Spleen (tissue), 11 donors: ENCODE measurements at regions not wholly inside any gene's neighbourhood (a gene's known extent, or its start where the extent isn't known, plus 50 kb on each side); places are given as distances from the start of the nearest gene placed in this dataset.

Experiments
- DNase-seq: peaks from one replicate; pipeline ENCODE4 v3.0.0-alpha.2; 2020
- H3K27ac ChIP-seq, 8 donors: fragments of 200-600 bp; sonication (generic) in 7 of 8; 1 replicate in 4 of 8; 2 replicates in 4 of 8; pipeline versions ENCODE4 v1.5.0 to v1.8.0; 2016 to 2021; ENCODE audit warnings: inconsistent platforms in 4 of 8, mild to moderate bottlenecking in 4 of 8, moderate library complexity in 1 of 8
- H3K27me3 ChIP-seq, 7 donors: fragments of 200-600 bp; sonication (generic) in 6 of 7; replicated peaks in 1 of 7; 1 replicate in 4 of 7; 2 replicates in 3 of 7; pipeline versions ENCODE4 v1.5.0 to v1.8.0; 2016 to 2021; ENCODE audit warnings: inconsistent platforms in 3 of 7, mild to moderate bottlenecking in 1 of 7
- H3K36me3 ChIP-seq, 6 donors: fragments of 200-600 bp; sonication (generic) in 5 of 6; 1 replicate in 4 of 6; 2 replicates in 2 of 6; pipeline versions ENCODE4 v1.5.0 to v1.8.0; 2016 to 2021; ENCODE audit warnings: inconsistent platforms in 2 of 6
- H3K4me1 ChIP-seq, 6 donors: fragments of 200-600 bp; sonication (generic) in 5 of 6; 1 replicate in 3 of 6; 2 replicates in 3 of 6; pipeline versions ENCODE4 v1.5.0 to v1.8.0; 2016 to 2021; ENCODE audit warnings: inconsistent platforms in 3 of 6
- H3K4me3 ChIP-seq, 8 donors: fragments of 200-600 bp; sonication (generic) in 7 of 8; 1 replicate in 4 of 8; 2 replicates in 4 of 8; pipeline versions ENCODE4 v1.5.0 to v1.8.0; 2016 to 2021; ENCODE audit warnings: inconsistent platforms in 4 of 8, mild to moderate bottlenecking in 4 of 8, moderate library complexity in 2 of 8
- H3K9me3 ChIP-seq, 8 donors: fragments of 200-600 bp; sonication (generic) in 7 of 8; 1 replicate in 4 of 8; 2 replicates in 4 of 8; pipeline versions ENCODE4 v1.5.0 to v1.8.0; 2016 to 2021; ENCODE audit warnings: inconsistent platforms in 4 of 8
- POLR2A ChIP-seq, 3 donors: fragments of 450-650 bp; IDR thresholded peaks; one replicate each; pipeline ENCODE4 v1.5.1; 2017; ENCODE audit warnings: antibody characterized with exemption in 3 of 3, mild to moderate bottlenecking in 1 of 3
- POLR2AphosphoS5 ChIP-seq, 3 donors: sonication (generic); formaldehyde crosslinking; IDR thresholded peaks; one replicate each; pipeline ENCODE4 v1.5.1; 2017; ENCODE audit warnings: antibody characterized with exemption in 3 of 3
- WGBS, 5 donors: extraction: QIAGEN DNeasy Blood & Tissue Kit in 3 of 5; methylation state at CpG; one replicate each; pipeline versions ENCODE4 v1.1.5 to v1.1.7; 2013 to 2018; 5-methylcytosine and 5-hydroxymethylcytosine counted together
- intact Hi-C: fragments of 100-400 bp; cut with DNase I; formaldehyde crosslinking; loops from one replicate; pipeline ENCODE4 v1.15.0; 2023; ENCODE audit warnings: low total_unique reads
- TF ChIP-seq, protein P1 (sequence below), 11 experiments: fragments of 200-600 bp in 7 of 11; fragments of 450-650 bp in 4 of 11; sonication (generic) in 4 of 11; IDR thresholded peaks in 8 of 11; conservative IDR thresholded peaks in 3 of 11; 1 replicate in 7 of 11; 2 replicates in 4 of 11; pipeline versions ENCODE4 v1.4.0 to v1.8.0; 2016 to 2021; ENCODE audit warnings: antibody characterized with exemption in 11 of 11, inconsistent platforms in 4 of 11, mild to moderate bottlenecking in 1 of 11
- donor health status: healthy with polysubstance abuse.
- donor health status: DM: no; HTN: no; CAD: no; lungs with moderate emphysema.
- donor health status: DM: no; HTN: no; CAD: no.
- donor health status: Bipolar disorder and iron deficiency.
- donor health status: healthy.
- donor health status: DM: no; HTN: no; CAD: no.
- donor health status: DM: yes; HTN: yes; CAD: no.

DNA sequence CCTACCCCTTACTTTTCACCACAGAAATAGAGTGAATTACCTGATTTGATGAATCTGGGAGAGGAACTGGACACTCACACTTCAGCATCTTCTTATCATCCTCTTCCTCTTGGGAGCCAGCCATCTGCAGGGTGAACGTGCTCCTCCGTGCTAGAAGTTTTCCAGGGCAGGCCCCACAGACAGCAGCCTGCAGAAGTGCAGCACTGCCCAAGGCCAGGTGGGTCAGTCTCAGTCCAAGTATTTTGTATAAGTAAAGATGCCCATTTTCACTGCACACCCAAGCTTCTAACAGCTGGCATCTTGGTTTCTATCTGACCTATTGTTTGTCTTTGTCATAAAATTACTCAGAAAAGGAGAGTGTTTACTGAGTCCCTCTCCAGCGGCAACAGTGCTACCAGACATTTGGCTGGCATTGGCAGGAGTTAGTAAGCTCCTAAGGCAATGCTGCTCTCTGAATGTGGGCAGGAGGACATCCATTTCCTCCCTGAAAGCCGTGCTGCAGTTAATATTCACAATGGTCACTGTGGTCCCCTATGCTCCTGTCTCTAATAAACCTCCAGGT, 222.6 kb upstream of the CTAGE1 start:
- WGBS, 5 donors: 66 to 83% (median 72%) methylated on average over 4 of the region's 4 CpGs
- H3K9me3 ChIP-seq: peaks cover 0 to 21% (median 16%) of the 10 kb centered on the region in 8 donors
- no peaks in the 10 kb centered on the region for H3K36me3 ChIP-seq
- intact Hi-C loops: no loop called here
- no peaks in the 10 kb centered on the region for H3K27me3 ChIP-seq
- TF ChIP-seq POLR2A (IDR thresholded peaks at IDR 0.05) (no peak), POLR2AphosphoS5 (IDR thresholded peaks at IDR 0.05) (no peak)
- TF ChIP-seq, protein P1, sequence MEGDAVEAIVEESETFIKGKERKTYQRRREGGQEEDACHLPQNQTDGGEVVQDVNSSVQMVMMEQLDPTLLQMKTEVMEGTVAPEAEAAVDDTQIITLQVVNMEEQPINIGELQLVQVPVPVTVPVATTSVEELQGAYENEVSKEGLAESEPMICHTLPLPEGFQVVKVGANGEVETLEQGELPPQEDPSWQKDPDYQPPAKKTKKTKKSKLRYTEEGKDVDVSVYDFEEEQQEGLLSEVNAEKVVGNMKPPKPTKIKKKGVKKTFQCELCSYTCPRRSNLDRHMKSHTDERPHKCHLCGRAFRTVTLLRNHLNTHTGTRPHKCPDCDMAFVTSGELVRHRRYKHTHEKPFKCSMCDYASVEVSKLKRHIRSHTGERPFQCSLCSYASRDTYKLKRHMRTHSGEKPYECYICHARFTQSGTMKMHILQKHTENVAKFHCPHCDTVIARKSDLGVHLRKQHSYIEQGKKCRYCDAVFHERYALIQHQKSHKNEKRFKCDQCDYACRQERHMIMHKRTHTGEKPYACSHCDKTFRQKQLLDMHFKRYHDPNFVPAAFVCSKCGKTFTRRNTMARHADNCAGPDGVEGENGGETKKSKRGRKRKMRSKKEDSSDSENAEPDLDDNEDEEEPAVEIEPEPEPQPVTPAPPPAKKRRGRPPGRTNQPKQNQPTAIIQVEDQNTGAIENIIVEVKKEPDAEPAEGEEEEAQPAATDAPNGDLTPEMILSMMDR (IDR thresholded peaks at IDR 0.05 in 8 of 11, conservative IDR thresholded peaks at IDR 0.05 in 3 of 11): no peak
- DNase-seq: no peak
- no peak overlapping the region for H3K27ac ChIP-seq
- H3K4me1 ChIP-seq: no peaks in the 10 kb centered on the region
- H3K4me3 ChIP-seq: no peak overlapping the region

DNA sequence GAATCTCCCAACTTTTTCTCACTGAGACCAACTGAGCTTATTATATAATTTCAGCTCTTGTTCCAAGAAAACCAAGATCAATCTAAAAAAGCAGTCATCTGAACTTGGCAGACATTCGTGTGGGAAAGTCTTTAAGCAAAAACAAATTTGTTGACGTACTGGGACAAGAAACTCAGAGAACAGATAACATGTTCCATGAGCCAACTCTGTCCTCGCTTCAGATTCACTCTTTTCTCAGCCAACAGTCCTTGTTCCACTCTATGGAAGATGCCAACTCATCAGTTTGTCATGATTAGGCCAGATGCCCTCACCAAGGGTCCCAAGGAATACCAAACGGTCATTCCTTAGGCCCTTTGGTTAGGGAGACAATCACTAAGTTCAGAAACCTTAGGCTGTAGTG, 224.2 kb upstream of the CTAGE1 start:
- 68 to 81% (median 72%) methylated on average over 4 of the region's 4 CpGs for WGBS, 5 donors
- H3K4me1 ChIP-seq: no peaks in the 10 kb centered on the region
- H3K4me3 ChIP-seq: no peak overlapping the region
- intact Hi-C loops: no loop called here
- no peaks in the 10 kb centered on the region for H3K36me3 ChIP-seq
- no peak for TF ChIP-seq POLR2AphosphoS5 (IDR thresholded peaks at IDR 0.05)
- TF ChIP-seq POLR2A (IDR thresholded peaks at IDR 0.05): no peak
- TF ChIP-seq, protein P1 (IDR thresholded peaks at IDR 0.05 in 8 of 11, conservative IDR thresholded peaks at IDR 0.05 in 3 of 11): no peak
- no peak for DNase-seq
- H3K27me3 ChIP-seq: no peaks in the 10 kb centered on the region
- H3K27ac ChIP-seq: no peak overlapping the region
- H3K9me3 ChIP-seq: peaks cover 0 to 12% (median 5%) of the 10 kb centered on the region in 8 donors

DNA sequence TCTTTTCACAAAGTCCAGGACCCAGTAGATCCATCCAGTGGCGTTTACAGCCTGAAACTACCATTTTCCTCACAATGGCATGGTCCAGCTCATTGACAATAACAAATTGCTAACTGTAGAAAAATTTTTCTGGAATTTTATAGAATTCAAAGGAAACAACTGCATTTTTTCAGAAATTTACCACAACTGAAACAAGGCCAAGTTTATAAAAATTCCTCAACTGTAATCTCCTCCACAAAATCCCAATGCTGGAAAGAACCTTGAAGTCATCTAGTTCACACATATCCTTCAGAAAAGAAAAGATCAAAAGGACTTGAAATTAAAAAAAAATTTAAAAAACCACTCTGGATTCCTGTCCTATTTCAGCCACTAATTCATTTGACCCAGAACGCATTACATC, 226.0 kb upstream of the CTAGE1 start:
- Histone ChIP-seq H3K27me3 (no peaks in the 10 kb centered on the region), H3K4me1 (no peaks in the 10 kb centered on the region), H3K36me3 (no peaks in the 10 kb centered on the region), H3K27ac (no peak overlapping the region), H3K4me3 (no peak overlapping the region), H3K9me3 (no peaks in the 10 kb centered on the region)
- no peak for DNase-seq
- intact Hi-C loops: no loop called here
- 80 to 90% (median 86%) methylated on average over 2 of the region's 2 CpGs for WGBS, 5 donors
- TF ChIP-seq, protein P1 (IDR thresholded peaks at IDR 0.05 in 8 of 11, conservative IDR thresholded peaks at IDR 0.05 in 3 of 11): no peak
- TF ChIP-seq POLR2A (IDR thresholded peaks at IDR 0.05): no peak
- TF ChIP-seq POLR2AphosphoS5 (IDR thresholded peaks at IDR 0.05): no peak

DNA sequence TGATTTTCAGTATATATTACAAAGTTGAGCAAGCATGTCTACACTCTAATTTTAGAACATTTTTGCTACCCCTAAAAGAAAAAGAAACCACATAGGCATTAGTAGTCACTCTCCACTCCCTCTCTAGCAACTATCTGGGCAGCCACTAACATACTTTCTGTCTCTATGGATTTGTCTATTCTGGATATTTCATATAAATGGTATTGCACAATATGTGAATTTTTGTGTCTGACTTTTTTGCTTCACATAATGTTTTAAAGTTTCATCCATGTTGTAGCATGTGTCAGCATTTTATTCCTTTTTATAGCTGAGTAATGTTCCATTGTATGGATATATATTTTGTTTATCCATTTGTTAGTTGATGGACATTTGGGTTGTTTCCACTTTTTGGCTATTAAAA, 232.5 kb upstream of the CTAGE1 start:
- no peaks in the 10 kb centered on the region for H3K27me3 ChIP-seq
- intact Hi-C loops: no loop called here
- TF ChIP-seq POLR2AphosphoS5 (IDR thresholded peaks at IDR 0.05) (no peak), POLR2A (IDR thresholded peaks at IDR 0.05) (no peak)
- TF ChIP-seq, protein P1 (IDR thresholded peaks at IDR 0.05 in 8 of 11, conservative IDR thresholded peaks at IDR 0.05 in 3 of 11): no peak

More for the DNA sequence above, 232.5 kb upstream of the CTAGE1 start:
- no peaks in the 10 kb centered on the region for H3K4me1 ChIP-seq
- H3K27ac ChIP-seq: no peak overlapping the region
- H3K36me3 ChIP-seq: no peaks in the 10 kb centered on the region
- no peak overlapping the region for H3K4me3 ChIP-seq
- DNase-seq: no peak
- H3K9me3 ChIP-seq: peaks cover 0 to 17% (median 5%) of the 10 kb centered on the region in 8 donors
